WTC11 (cell line): ENCODE measurements at regions not wholly inside any gene's neighbourhood (a gene's known extent, or its start where the extent isn't known, plus 50 kb on each side); places are given as distances from the start of the nearest gene placed in this dataset.
A peak's percentile ranks its signal among the peaks of the same experiment; 100 is the strongest.

Experiments
- ATAC-seq: fragments of 200-7000 bp; cut with Tn5 transposase; 2 replicates; pipeline ENCODE4 v1.10.0; 2021; ENCODE audit warnings: mild to moderate bottlenecking, moderate library complexity
- CTCF ChIA-PET: fragments of 300-600 bp; sonication (Branson Sonifier 250); formaldehyde crosslinking; loops from one replicate; lab custom pipeline; 2021; ENCODE audit warnings: antibody characterized with exemption; lab: Charles Lee
- POLR2A ChIA-PET: fragments of 350-600 bp; sonication (Branson Sonifier 250); formaldehyde crosslinking; loops from one replicate; lab custom pipeline; 2021; ENCODE audit warnings: antibody characterized with exemption; lab: Charles Lee
- DNase-seq: peaks from one replicate; pipeline ENCODE4 v3.0.0; 2021; ENCODE audit warnings: low spot score
- H3K27ac Mint-ChIP-seq: 2 replicates; pipeline ENCODE4 v1.8.0; 2021; ENCODE audit warnings: mixed read lengths
- H3K27me3 Mint-ChIP-seq: 2 replicates; pipeline ENCODE4 v1.8.0; 2021; ENCODE audit warnings: low read depth, mild to moderate bottlenecking, moderate library complexity, mixed read lengths
- H3K36me3 Mint-ChIP-seq: 2 replicates; pipeline ENCODE4 v1.8.0; 2021; ENCODE audit warnings: mixed read lengths
- H3K4me1 Mint-ChIP-seq: 2 replicates; pipeline ENCODE4 v1.8.0; 2022; ENCODE audit warnings: mixed read lengths
- H3K4me3 Mint-ChIP-seq: 2 replicates; pipeline ENCODE4 v1.8.0; 2021; ENCODE audit warnings: mild to moderate bottlenecking, moderate library complexity, mixed read lengths
- H3K9me3 Mint-ChIP-seq: 2 replicates; pipeline ENCODE4 v1.8.0; 2021; ENCODE audit warnings: mixed read lengths
- ATF1 ChIP-seq: sonication (generic); formaldehyde crosslinking; IDR thresholded peaks from 2 replicates; pipeline ENCODE4 v1.8.1; 2023; ENCODE audit warnings: mild to moderate bottlenecking, moderate library complexity, missing genetic modification reagents
- ESRRA ChIP-seq: sonication (generic); formaldehyde crosslinking; IDR thresholded peaks from 2 replicates; pipeline ENCODE4 v1.8.1; 2022; ENCODE audit warnings: mild to moderate bottlenecking, missing genetic modification reagents, borderline replicate concordance
- FOXJ3 ChIP-seq: sonication (generic); formaldehyde crosslinking; IDR thresholded peaks from 2 replicates; pipeline ENCODE4 v1.9.0; 2021; ENCODE audit warnings: missing genetic modification reagents, mild to moderate bottlenecking, borderline replicate concordance
- GABPB1 ChIP-seq: sonication (generic); formaldehyde crosslinking; IDR thresholded peaks from 2 replicates; pipeline ENCODE4 v1.8.1; 2023; ENCODE audit warnings: mild to moderate bottlenecking, missing genetic modification reagents
- IRF2 ChIP-seq: sonication (generic); formaldehyde crosslinking; IDR thresholded peaks from 2 replicates; pipeline ENCODE4 v1.8.0; 2022; ENCODE audit warnings: low read depth, missing genetic modification reagents, borderline replicate concordance
- JUN ChIP-seq: sonication (generic); formaldehyde crosslinking; IDR thresholded peaks from 2 replicates; pipeline ENCODE4 v1.8.0; 2023; ENCODE audit warnings: mild to moderate bottlenecking, missing genetic modification reagents
- MYBL2 ChIP-seq: sonication (generic); formaldehyde crosslinking; IDR thresholded peaks from 2 replicates; pipeline ENCODE4 v1.8.1; 2023; ENCODE audit warnings: mild to moderate bottlenecking, moderate library complexity, missing genetic modification reagents
- OVOL2 ChIP-seq: fragments of 250-450 bp; sonication (Bioruptor Pico); IDR thresholded peaks from 2 replicates; pipeline ENCODE4 v1.9.0; 2021; ENCODE audit warnings: mild to moderate bottlenecking, borderline replicate concordance
- RELA ChIP-seq: sonication (generic); formaldehyde crosslinking; IDR thresholded peaks from 2 replicates; pipeline ENCODE4 v1.8.1; 2022; ENCODE audit warnings: missing genetic modification reagents, mild to moderate bottlenecking, borderline replicate concordance
- SMAD3 ChIP-seq: sonication (generic); formaldehyde crosslinking; IDR thresholded peaks from 2 replicates; pipeline ENCODE4 v1.8.0; 2022; ENCODE audit warnings: missing genetic modification reagents, mild to moderate bottlenecking, borderline replicate concordance
- TCF7 ChIP-seq: sonication (generic); formaldehyde crosslinking; IDR thresholded peaks from 2 replicates; pipeline ENCODE4 v1.8.0; 2022; ENCODE audit warnings: mild to moderate bottlenecking, low read depth, missing genetic modification reagents, moderate library complexity
- TP53 ChIP-seq: sonication (generic); formaldehyde crosslinking; IDR thresholded peaks from 2 replicates; pipeline ENCODE4 v1.8.1; 2023; ENCODE audit warnings: mild to moderate bottlenecking, missing genetic modification reagents
- ZNF317 ChIP-seq: sonication (generic); formaldehyde crosslinking; IDR thresholded peaks from 2 replicates; pipeline ENCODE4 v1.8.1; 2023; ENCODE audit warnings: low read depth, mild to moderate bottlenecking, moderate library complexity, missing genetic modification reagents, borderline replicate concordance
- ZNF396 ChIP-seq: fragments of 250-450 bp; sonication (Bioruptor Pico); IDR thresholded peaks from 2 replicates; pipeline ENCODE4 v1.8.0; 2021; ENCODE audit warnings: mild to moderate bottlenecking, moderate library complexity, borderline replicate concordance
- ZNF416 ChIP-seq: fragments of 250-450 bp; sonication (Bioruptor Pico); IDR thresholded peaks from 2 replicates; pipeline ENCODE4 v1.9.0; 2021; ENCODE audit warnings: mild to moderate bottlenecking, inconsistent platforms
- ZNF671 ChIP-seq: fragments of 250-450 bp; sonication (Bioruptor Pico); IDR thresholded peaks from 2 replicates; pipeline ENCODE4 v1.8.0; 2021; ENCODE audit warnings: mild to moderate bottlenecking
- TF ChIP-seq, protein P1 (sequence below): sonication (generic); formaldehyde crosslinking; IDR thresholded peaks from 2 replicates; pipeline ENCODE4 v1.8.1; 2022; ENCODE audit warnings: mild to moderate bottlenecking, moderate library complexity, missing genetic modification reagents
- TF ChIP-seq, protein P2 (sequence below): sonication (generic); formaldehyde crosslinking; IDR thresholded peaks from 2 replicates; pipeline ENCODE4 v1.8.0; 2023; ENCODE audit warnings: missing genetic modification reagents
- TF ChIP-seq, protein P3 (sequence below): sonication (generic); formaldehyde crosslinking; IDR thresholded peaks from 2 replicates; pipeline ENCODE4 v1.8.1; 2023; ENCODE audit warnings: mild to moderate bottlenecking, missing genetic modification reagents
- TF ChIP-seq, protein P4 (sequence below): sonication (generic); formaldehyde crosslinking; IDR thresholded peaks from 2 replicates; pipeline ENCODE4 v1.8.1; 2023; ENCODE audit warnings: mild to moderate bottlenecking, moderate library complexity, missing genetic modification reagents
- TF ChIP-seq, protein P5 (sequence below): sonication (generic); formaldehyde crosslinking; IDR thresholded peaks from 2 replicates; pipeline ENCODE4 v1.8.0; 2023; ENCODE audit warnings: missing genetic modification reagents, mild to moderate bottlenecking, borderline replicate concordance

DNA sequence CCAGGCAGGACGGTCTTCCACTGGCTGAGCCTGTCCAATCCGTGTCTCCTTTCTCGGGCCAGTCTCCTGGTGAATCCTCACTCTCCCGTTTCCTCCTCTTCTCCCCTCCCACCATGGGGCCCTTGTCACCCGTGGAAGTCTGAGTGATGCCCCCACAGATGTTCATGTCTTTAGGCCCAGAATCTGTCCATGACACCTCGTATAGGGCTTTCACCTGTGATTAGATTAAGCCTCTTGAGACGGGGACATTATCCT lies 193.5 kb downstream of the ZFP36L2 start:
- H3K27me3 Mint-ChIP-seq, result no peaks in the 10 kb centered on the region
- no peaks in the 10 kb centered on the region for H3K36me3 Mint-ChIP-seq
- no peaks in the 10 kb centered on the region for H3K9me3 Mint-ChIP-seq
- TF ChIP-seq ZNF396 (CRISPR knock-in tag) (no peak), ZNF416 (CRISPR knock-in tag) (no peak), TCF7 (CRISPR knock-in tag) (no peak), OVOL2 (CRISPR knock-in tag) (no peak), JUN (CRISPR knock-in tag) (no peak), RELA (CRISPR knock-in tag) (no peak), MYBL2 (CRISPR knock-in tag) (no peak), IRF2 (no peak), ATF1 (CRISPR knock-in tag) (no peak), SMAD3 (CRISPR knock-in tag) (no peak)
- TF ChIP-seq, protein P1, sequence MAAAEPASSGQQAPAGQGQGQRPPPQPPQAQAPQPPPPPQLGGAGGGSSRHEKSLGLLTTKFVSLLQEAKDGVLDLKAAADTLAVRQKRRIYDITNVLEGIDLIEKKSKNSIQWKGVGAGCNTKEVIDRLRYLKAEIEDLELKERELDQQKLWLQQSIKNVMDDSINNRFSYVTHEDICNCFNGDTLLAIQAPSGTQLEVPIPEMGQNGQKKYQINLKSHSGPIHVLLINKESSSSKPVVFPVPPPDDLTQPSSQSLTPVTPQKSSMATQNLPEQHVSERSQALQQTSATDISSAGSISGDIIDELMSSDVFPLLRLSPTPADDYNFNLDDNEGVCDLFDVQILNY (CRISPR knock-in tag), result no peak
- TF ChIP-seq, protein P2, sequence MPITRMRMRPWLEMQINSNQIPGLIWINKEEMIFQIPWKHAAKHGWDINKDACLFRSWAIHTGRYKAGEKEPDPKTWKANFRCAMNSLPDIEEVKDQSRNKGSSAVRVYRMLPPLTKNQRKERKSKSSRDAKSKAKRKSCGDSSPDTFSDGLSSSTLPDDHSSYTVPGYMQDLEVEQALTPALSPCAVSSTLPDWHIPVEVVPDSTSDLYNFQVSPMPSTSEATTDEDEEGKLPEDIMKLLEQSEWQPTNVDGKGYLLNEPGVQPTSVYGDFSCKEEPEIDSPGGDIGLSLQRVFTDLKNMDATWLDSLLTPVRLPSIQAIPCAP (CRISPR knock-in tag), result no peak
- TF ChIP-seq, protein P3, sequence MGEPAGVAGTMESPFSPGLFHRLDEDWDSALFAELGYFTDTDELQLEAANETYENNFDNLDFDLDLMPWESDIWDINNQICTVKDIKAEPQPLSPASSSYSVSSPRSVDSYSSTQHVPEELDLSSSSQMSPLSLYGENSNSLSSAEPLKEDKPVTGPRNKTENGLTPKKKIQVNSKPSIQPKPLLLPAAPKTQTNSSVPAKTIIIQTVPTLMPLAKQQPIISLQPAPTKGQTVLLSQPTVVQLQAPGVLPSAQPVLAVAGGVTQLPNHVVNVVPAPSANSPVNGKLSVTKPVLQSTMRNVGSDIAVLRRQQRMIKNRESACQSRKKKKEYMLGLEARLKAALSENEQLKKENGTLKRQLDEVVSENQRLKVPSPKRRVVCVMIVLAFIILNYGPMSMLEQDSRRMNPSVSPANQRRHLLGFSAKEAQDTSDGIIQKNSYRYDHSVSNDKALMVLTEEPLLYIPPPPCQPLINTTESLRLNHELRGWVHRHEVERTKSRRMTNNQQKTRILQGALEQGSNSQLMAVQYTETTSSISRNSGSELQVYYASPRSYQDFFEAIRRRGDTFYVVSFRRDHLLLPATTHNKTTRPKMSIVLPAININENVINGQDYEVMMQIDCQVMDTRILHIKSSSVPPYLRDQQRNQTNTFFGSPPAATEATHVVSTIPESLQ, result no peak
- no peak for ATAC-seq
- DNase-seq, result no peak
- peaks cover 4% of the 10 kb centered on the region for H3K4me1 Mint-ChIP-seq
- ChIA-PET POLR2A (interaction anchor here (0.6 kb wide), 1 partner anchor 308 kb away, joined by 4 read pairs; no protein-coding TSS in a partner anchor), CTCF (no interaction called here)
- no peak overlapping the region for H3K4me3 Mint-ChIP-seq
- H3K27ac Mint-ChIP-seq, result no peak overlapping the region

GRCh38 chr2:43032213-43033015 lies 194.0 kb downstream of the ZFP36L2 start:
- ChIA-PET POLR2A (interaction anchor here (0.6 kb wide), 1 partner anchor 309 kb away, joined by 4 read pairs; no protein-coding TSS in a partner anchor), CTCF (interaction anchor here (0.8 to 1.4 kb wide), 3 partner anchors 9 to 101 kb away, joined by 3 read pairs; no protein-coding TSS in a partner anchor)
- Mint-ChIP-seq H3K27me3 (no peaks in the 10 kb centered on the region), H3K36me3 (no peaks in the 10 kb centered on the region), H3K9me3 (no peaks in the 10 kb centered on the region), H3K4me3 (no peak overlapping the region), H3K27ac (peak overlapping the region; percentile 63; the same call in 1 of the 2 replicates), H3K4me1 (peaks cover 4% of the 10 kb centered on the region)
- DNase-seq (no peak), ATAC-seq (no peak)
- TF ChIP-seq, protein P1 (CRISPR knock-in tag), result no peak
- TF ChIP-seq ZNF671 (no peak), ESRRA (CRISPR knock-in tag) (no peak), TP53 (CRISPR knock-in tag) (no peak), FOXJ3 (CRISPR knock-in tag) (no peak), ZNF317 (no peak), GABPB1 (CRISPR knock-in tag) (no peak)
- TF ChIP-seq, protein P4, sequence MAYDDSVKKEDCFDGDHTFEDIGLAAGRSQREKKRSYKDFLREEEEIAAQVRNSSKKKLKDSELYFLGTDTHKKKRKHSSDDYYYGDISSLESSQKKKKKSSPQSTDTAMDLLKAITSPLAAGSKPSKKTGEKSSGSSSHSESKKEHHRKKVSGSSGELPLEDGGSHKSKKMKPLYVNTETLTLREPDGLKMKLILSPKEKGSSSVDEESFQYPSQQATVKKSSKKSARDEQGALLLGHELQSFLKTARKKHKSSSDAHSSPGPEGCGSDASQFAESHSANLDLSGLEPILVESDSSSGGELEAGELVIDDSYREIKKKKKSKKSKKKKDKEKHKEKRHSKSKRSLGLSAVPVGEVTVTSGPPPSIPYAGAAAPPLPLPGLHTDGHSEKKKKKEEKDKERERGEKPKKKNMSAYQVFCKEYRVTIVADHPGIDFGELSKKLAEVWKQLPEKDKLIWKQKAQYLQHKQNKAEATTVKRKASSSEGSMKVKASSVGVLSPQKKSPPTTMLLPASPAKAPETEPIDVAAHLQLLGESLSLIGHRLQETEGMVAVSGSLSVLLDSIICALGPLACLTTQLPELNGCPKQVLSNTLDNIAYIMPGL (CRISPR knock-in tag), result no peak
- TF ChIP-seq, protein P5, sequence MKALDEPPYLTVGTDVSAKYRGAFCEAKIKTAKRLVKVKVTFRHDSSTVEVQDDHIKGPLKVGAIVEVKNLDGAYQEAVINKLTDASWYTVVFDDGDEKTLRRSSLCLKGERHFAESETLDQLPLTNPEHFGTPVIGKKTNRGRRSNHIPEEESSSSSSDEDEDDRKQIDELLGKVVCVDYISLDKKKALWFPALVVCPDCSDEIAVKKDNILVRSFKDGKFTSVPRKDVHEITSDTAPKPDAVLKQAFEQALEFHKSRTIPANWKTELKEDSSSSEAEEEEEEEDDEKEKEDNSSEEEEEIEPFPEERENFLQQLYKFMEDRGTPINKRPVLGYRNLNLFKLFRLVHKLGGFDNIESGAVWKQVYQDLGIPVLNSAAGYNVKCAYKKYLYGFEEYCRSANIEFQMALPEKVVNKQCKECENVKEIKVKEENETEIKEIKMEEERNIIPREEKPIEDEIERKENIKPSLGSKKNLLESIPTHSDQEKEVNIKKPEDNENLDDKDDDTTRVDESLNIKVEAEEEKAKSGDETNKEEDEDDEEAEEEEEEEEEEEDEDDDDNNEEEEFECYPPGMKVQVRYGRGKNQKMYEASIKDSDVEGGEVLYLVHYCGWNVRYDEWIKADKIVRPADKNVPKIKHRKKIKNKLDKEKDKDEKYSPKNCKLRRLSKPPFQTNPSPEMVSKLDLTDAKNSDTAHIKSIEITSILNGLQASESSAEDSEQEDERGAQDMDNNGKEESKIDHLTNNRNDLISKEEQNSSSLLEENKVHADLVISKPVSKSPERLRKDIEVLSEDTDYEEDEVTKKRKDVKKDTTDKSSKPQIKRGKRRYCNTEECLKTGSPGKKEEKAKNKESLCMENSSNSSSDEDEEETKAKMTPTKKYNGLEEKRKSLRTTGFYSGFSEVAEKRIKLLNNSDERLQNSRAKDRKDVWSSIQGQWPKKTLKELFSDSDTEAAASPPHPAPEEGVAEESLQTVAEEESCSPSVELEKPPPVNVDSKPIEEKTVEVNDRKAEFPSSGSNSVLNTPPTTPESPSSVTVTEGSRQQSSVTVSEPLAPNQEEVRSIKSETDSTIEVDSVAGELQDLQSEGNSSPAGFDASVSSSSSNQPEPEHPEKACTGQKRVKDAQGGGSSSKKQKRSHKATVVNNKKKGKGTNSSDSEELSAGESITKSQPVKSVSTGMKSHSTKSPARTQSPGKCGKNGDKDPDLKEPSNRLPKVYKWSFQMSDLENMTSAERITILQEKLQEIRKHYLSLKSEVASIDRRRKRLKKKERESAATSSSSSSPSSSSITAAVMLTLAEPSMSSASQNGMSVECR (CRISPR knock-in tag), result no peak
